SK-N-SH (cell line): ENCODE measurements at regions not wholly inside any gene's neighbourhood (a gene's known extent, or its start where the extent isn't known, plus 50 kb on each side); places are given as distances from the start of the nearest gene placed in this dataset.

Experiments used
- MXI1 ChIP-seq: IDR thresholded peaks from 2 replicates; pipeline ENCODE4 v1.6.1; 2012; ENCODE audit warnings: mild to moderate bottlenecking, low read depth, low read length, improper control_type of control experiment
- POLR2AphosphoS5 ChIP-seq: IDR thresholded peaks from 2 replicates; pipeline ENCODE4 v1.6.1; 2012; ENCODE audit warnings: low read depth, low read length
- TEAD4 ChIP-seq: IDR thresholded peaks from 2 replicates; pipeline ENCODE4 v1.4.0; 2012; ENCODE audit warnings: mild to moderate bottlenecking, borderline replicate concordance; ENCODE audit not compliant: insufficient read depth
- TF ChIP-seq, protein P1 (sequence below): fragments of 200-600 bp; sonication (generic); IDR thresholded peaks from 2 replicates; pipeline ENCODE4 v1.6.1; 2017; ENCODE audit warnings: antibody characterized with exemption, mild to moderate bottlenecking, moderate library complexity
- TF ChIP-seq, protein P2 (sequence below): IDR thresholded peaks from 2 replicates; pipeline ENCODE4 v1.4.0; 2012; ENCODE audit warnings: low read depth, borderline replicate concordance
- TF ChIP-seq, protein P3 (sequence below): IDR thresholded peaks from 2 replicates; pipeline ENCODE4 v1.4.0; 2012; ENCODE audit warnings: low read depth

- TF ChIP-seq TEAD4 (no peak), MXI1 (no peak), POLR2AphosphoS5 (no peak)
- TF ChIP-seq, protein P1, sequence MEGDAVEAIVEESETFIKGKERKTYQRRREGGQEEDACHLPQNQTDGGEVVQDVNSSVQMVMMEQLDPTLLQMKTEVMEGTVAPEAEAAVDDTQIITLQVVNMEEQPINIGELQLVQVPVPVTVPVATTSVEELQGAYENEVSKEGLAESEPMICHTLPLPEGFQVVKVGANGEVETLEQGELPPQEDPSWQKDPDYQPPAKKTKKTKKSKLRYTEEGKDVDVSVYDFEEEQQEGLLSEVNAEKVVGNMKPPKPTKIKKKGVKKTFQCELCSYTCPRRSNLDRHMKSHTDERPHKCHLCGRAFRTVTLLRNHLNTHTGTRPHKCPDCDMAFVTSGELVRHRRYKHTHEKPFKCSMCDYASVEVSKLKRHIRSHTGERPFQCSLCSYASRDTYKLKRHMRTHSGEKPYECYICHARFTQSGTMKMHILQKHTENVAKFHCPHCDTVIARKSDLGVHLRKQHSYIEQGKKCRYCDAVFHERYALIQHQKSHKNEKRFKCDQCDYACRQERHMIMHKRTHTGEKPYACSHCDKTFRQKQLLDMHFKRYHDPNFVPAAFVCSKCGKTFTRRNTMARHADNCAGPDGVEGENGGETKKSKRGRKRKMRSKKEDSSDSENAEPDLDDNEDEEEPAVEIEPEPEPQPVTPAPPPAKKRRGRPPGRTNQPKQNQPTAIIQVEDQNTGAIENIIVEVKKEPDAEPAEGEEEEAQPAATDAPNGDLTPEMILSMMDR: no peak
- TF ChIP-seq, protein P2, sequence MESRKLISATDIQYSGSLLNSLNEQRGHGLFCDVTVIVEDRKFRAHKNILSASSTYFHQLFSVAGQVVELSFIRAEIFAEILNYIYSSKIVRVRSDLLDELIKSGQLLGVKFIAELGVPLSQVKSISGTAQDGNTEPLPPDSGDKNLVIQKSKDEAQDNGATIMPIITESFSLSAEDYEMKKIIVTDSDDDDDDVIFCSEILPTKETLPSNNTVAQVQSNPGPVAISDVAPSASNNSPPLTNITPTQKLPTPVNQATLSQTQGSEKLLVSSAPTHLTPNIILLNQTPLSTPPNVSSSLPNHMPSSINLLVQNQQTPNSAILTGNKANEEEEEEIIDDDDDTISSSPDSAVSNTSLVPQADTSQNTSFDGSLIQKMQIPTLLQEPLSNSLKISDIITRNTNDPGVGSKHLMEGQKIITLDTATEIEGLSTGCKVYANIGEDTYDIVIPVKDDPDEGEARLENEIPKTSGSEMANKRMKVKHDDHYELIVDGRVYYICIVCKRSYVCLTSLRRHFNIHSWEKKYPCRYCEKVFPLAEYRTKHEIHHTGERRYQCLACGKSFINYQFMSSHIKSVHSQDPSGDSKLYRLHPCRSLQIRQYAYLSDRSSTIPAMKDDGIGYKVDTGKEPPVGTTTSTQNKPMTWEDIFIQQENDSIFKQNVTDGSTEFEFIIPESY: no peak
- TF ChIP-seq, protein P3, sequence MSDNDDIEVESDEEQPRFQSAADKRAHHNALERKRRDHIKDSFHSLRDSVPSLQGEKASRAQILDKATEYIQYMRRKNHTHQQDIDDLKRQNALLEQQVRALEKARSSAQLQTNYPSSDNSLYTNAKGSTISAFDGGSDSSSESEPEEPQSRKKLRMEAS: no peak
Measured at GRCh38 chr5:89095341-89095740, 212.4 kb upstream of the MEF2C start.
